GM23338 (cell line): ENCODE measurements at regions not wholly inside any gene's neighbourhood (a gene's known extent, or its start where the extent isn't known, plus 50 kb on each side); places are given as distances from the start of the nearest gene placed in this dataset.

Experiments
- ATAC-seq: fragments of 200-7000 bp; cut with Tn5 transposase; 3 replicates; pipeline ENCODE4 v1.9.1; 2020
- DNase-seq: peaks from one replicate; pipeline ENCODE4 v3.0.0-alpha.2; 2015; ENCODE audit warnings: low spot score
- H2AFZ ChIP-seq: fragments of 200-600 bp; sonication (generic); 2 replicates; pipeline ENCODE4 v1.8.0; 2016; ENCODE audit warnings: antibody characterized with exemption, mild to moderate bottlenecking, moderate library complexity
- H3F3A ChIP-seq: fragments of 200-600 bp; sonication (generic); replicated peaks from 2 replicates; pipeline ENCODE4 v1.8.0; 2017; ENCODE audit warnings: antibody characterized with exemption, mixed run types, low read depth
- H3K27ac ChIP-seq: fragments of 200-600 bp; sonication (generic); 2 replicates; pipeline ENCODE4 v1.6.1; 2016; ENCODE audit warnings: low read depth
- H3K27me3 ChIP-seq: fragments of 200-600 bp; sonication (generic); 2 replicates; pipeline ENCODE4 v1.8.0; 2016; ENCODE audit warnings: mild to moderate bottlenecking, mixed run types, moderate library complexity; ENCODE audit not compliant: insufficient read depth
- H3K36me3 ChIP-seq: fragments of 200-600 bp; sonication (generic); 2 replicates; pipeline ENCODE4 v1.8.0; 2016; ENCODE audit warnings: mild to moderate bottlenecking; ENCODE audit not compliant: insufficient read depth
- H3K4me1 ChIP-seq: fragments of 200-600 bp; sonication (generic); 2 replicates; pipeline ENCODE4 v1.8.0; 2016; ENCODE audit warnings: mild to moderate bottlenecking, moderate library complexity; ENCODE audit not compliant: insufficient read depth
- H3K4me2 ChIP-seq: fragments of 200-600 bp; sonication (generic); 2 replicates; pipeline ENCODE4 v1.7.1; 2017; ENCODE audit warnings: mixed run types
- H3K4me3 ChIP-seq: fragments of 200-600 bp; sonication (generic); 2 replicates; pipeline ENCODE4 v1.6.1; 2016; ENCODE audit warnings: mixed run types
- H3K79me2 ChIP-seq: fragments of 200-600 bp; sonication (generic); replicated peaks from 2 replicates; pipeline ENCODE4 v1.8.0; 2017; ENCODE audit warnings: mild to moderate bottlenecking; ENCODE audit not compliant: insufficient read depth
- H3K9me2 ChIP-seq: fragments of 200-600 bp; sonication (generic); 2 replicates; pipeline ENCODE4 v1.8.0; 2017; ENCODE audit not compliant: insufficient read depth
- H4K20me1 ChIP-seq: fragments of 200-600 bp; sonication (generic); replicated peaks from 2 replicates; pipeline ENCODE4 v1.8.0; 2017; ENCODE audit warnings: mild to moderate bottlenecking; ENCODE audit not compliant: insufficient read depth
- H3K27ac Mint-ChIP-seq: 2 replicates; pipeline ENCODE4 v1.8.0; 2020; ENCODE audit warnings: inconsistent platforms, mild to moderate bottlenecking, moderate library complexity, mixed read lengths
- H3K27me3 Mint-ChIP-seq: 3 replicates; pipeline ENCODE4 v1.8.0; 2022; ENCODE audit warnings: low read depth, mild to moderate bottlenecking, moderate library complexity, mixed read lengths, inconsistent platforms; ENCODE audit not compliant: insufficient read depth, poor library complexity
- H3K36me3 Mint-ChIP-seq: 3 replicates; pipeline ENCODE4 v1.8.0; 2021; ENCODE audit warnings: low read depth, mild to moderate bottlenecking, inconsistent platforms, moderate library complexity, mixed read lengths
- H3K4me1 Mint-ChIP-seq: 3 replicates; pipeline ENCODE4 v1.8.0; 2020; ENCODE audit warnings: mild to moderate bottlenecking, inconsistent platforms, mixed read lengths
- H3K4me3 Mint-ChIP-seq: 3 replicates; pipeline ENCODE4 v1.8.0; 2021; ENCODE audit warnings: moderate library complexity, mild to moderate bottlenecking, inconsistent platforms, mixed read lengths
- H3K9me3 Mint-ChIP-seq: 3 replicates; pipeline ENCODE4 v1.8.0; 2020; ENCODE audit warnings: moderate library complexity, mild to moderate bottlenecking, inconsistent platforms, mixed read lengths
- CREB1 ChIP-seq: fragments of 250-450 bp; sonication (Bioruptor Pico); IDR thresholded peaks from 2 replicates; pipeline ENCODE4 v1.5.0; 2020; ENCODE audit warnings: low read depth, mild to moderate bottlenecking, moderate library complexity
- EZH2 ChIP-seq: fragments of 200-600 bp; sonication (generic); IDR thresholded peaks from one replicate; pipeline ENCODE4 v1.8.0; 2017; ENCODE audit warnings: antibody characterized with exemption, mild to moderate bottlenecking, low read depth; ENCODE audit not compliant: unreplicated experiment
- EZH2phosphoT487 ChIP-seq: fragments of 200-600 bp; sonication (generic); IDR thresholded peaks from one replicate; pipeline ENCODE4 v1.8.1; 2018; ENCODE audit warnings: antibody characterized with exemption; ENCODE audit not compliant: unreplicated experiment
- JUNB ChIP-seq: IDR thresholded peaks from one replicate; pipeline ENCODE4 v1.6.1; 2016; ENCODE audit warnings: antibody characterized with exemption; ENCODE audit not compliant: unreplicated experiment
- POLR2AphosphoS5 ChIP-seq: IDR thresholded peaks from 2 replicates; pipeline ENCODE4 v1.6.1; 2016; ENCODE audit warnings: antibody characterized with exemption, low read depth
- ZNF114 ChIP-seq: fragments of 250-450 bp; sonication (Bioruptor Pico); IDR thresholded peaks from 2 replicates; pipeline ENCODE4 v1.5.0; 2020; ENCODE audit warnings: mild to moderate bottlenecking, moderate library complexity
- ZNF331 ChIP-seq: fragments of 250-450 bp; sonication (Bioruptor Pico); IDR thresholded peaks from 2 replicates; pipeline ENCODE4 v1.5.0; 2020; ENCODE audit warnings: low read depth, mild to moderate bottlenecking, moderate library complexity
- TF ChIP-seq, protein P1 (sequence below): IDR thresholded peaks from 2 replicates; pipeline ENCODE4 v1.6.1; 2016; ENCODE audit warnings: antibody characterized with exemption
- TF ChIP-seq, protein P2 (sequence below): IDR thresholded peaks from one replicate; pipeline ENCODE4 v1.6.1; 2018; ENCODE audit warnings: antibody characterized with exemption; ENCODE audit not compliant: unreplicated experiment
- TF ChIP-seq, protein P3 (sequence below), 2 experiments: fragments of 200-600 bp in 1 of 2; sonication (generic) in 1 of 2; conservative IDR thresholded peaks; 2 replicates each; pipeline versions ENCODE4 v1.5.1 to v1.6.1; 2016 to 2017; ENCODE audit warnings: antibody characterized with exemption in 2 of 2, low read depth in 2 of 2, mild to moderate bottlenecking in 2 of 2, moderate library complexity in 1 of 2

DNA sequence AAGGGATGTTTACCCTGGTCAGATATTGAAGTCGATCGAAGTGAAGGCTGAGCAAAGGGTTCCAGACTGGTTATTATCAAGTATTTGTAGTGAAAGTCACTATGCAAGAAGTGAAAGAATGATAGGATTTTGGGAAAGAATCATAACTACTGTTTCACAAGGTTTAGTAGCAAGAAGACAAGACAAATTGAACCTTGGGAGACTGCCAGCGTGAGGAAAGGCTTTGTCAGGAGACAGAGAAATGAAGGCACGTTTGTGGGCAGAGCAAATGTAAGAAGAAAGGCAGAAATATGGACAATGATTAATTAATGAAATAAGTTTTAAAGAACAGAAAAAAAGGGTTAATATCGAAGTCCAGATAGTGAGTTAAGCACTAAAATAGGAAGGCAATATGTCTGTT, 456.8 kb downstream of the TRIML1 start (continued):
- TF ChIP-seq, protein P1, sequence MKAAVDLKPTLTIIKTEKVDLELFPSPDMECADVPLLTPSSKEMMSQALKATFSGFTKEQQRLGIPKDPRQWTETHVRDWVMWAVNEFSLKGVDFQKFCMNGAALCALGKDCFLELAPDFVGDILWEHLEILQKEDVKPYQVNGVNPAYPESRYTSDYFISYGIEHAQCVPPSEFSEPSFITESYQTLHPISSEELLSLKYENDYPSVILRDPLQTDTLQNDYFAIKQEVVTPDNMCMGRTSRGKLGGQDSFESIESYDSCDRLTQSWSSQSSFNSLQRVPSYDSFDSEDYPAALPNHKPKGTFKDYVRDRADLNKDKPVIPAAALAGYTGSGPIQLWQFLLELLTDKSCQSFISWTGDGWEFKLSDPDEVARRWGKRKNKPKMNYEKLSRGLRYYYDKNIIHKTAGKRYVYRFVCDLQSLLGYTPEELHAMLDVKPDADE, result no peak
- TF ChIP-seq ZNF331 (CRISPR knock-in tag) (no peak), POLR2AphosphoS5 (no peak), JUNB (no peak)

DNA sequence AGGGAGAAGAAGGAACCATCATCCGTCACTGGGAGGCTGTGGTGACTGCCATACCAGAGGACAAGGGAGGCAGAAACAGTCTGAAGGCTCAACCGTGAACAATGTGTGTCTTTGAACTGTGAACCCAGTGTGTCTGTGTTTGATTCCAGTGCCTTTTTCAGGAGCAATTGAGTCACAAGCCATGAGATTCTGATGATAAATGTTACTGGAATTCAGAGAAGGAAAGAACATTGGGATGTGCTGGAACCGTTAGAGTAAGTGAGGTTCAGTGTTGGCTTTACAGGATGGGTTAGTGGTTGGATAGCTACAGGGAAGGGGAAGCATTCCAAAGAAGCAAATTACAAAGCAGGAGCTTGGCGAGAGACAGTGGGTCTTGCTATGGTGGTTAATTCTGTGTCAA, 464.4 kb downstream of the TRIML1 start:
- Mint-ChIP-seq H3K4me1 (no peaks in the 10 kb centered on the region), H3K36me3 (no peaks in the 10 kb centered on the region), H3K27ac (no peak overlapping the region), H3K9me3 (no peaks in the 10 kb centered on the region), H3K4me3 (no peak overlapping the region), H3K27me3 (no peaks in the 10 kb centered on the region)
- H3K27ac ChIP-seq, result no peak overlapping the region
- H4K20me1 ChIP-seq, result no peaks in the 10 kb centered on the region
- no peaks in the 10 kb centered on the region for H3F3A ChIP-seq
- no peak overlapping the region for H3K4me2 ChIP-seq
- H3K9me2 ChIP-seq, result peaks cover 6% of the 10 kb centered on the region; the same call in 1 of the 2 replicates
- H3K27me3 ChIP-seq, result no peaks in the 10 kb centered on the region
- no peak overlapping the region for H2AFZ ChIP-seq
- TF ChIP-seq ZNF331 (CRISPR knock-in tag), result no peak
- no peak for TF ChIP-seq JUNB
- TF ChIP-seq POLR2AphosphoS5, result no peak
- TF ChIP-seq EZH2, result no peak
- DNase-seq (no peak), ATAC-seq (no peak)
- H3K4me1 ChIP-seq, result no peaks in the 10 kb centered on the region
- H3K4me3 ChIP-seq, result no peak overlapping the region
- H3K36me3 ChIP-seq, result no peaks in the 10 kb centered on the region
- no peaks in the 10 kb centered on the region for H3K79me2 ChIP-seq

DNA sequence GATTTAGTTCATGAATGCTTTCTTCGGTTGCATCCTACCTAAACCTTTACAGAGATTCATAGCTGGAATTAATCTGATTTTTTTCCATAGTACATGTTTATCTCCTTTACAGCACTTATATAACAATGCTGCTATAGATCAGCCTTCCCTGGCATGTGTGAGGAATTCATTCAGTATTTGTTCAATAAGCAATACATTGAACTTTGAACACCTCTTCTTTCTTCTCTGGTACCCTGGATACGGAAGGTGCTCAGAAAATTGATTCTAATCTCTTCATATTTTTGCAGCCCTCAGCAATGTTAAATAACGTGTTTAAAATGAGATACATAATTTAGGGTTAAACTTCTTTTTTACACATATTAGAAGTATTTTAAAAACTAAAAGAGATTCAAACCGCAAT, 467.4 kb downstream of the TRIML1 start:
- no peaks in the 10 kb centered on the region for H3K79me2 ChIP-seq
- ATAC-seq (no peak), DNase-seq (no peak)
- no peaks in the 10 kb centered on the region for H3K36me3 ChIP-seq
- no peaks in the 10 kb centered on the region for H3K4me1 ChIP-seq
- no peaks in the 10 kb centered on the region for H3K9me2 ChIP-seq
- H3K4me3 ChIP-seq, result no peak overlapping the region
- no peak overlapping the region for H3K27ac ChIP-seq
- H4K20me1 ChIP-seq, result no peaks in the 10 kb centered on the region
- no peaks in the 10 kb centered on the region for H3K27me3 ChIP-seq
- Mint-ChIP-seq H3K27me3 (no peaks in the 10 kb centered on the region), H3K4me1 (no peaks in the 10 kb centered on the region), H3K4me3 (no peak overlapping the region), H3K27ac (no peak overlapping the region), H3K36me3 (no peaks in the 10 kb centered on the region), H3K9me3 (no peaks in the 10 kb centered on the region)
- TF ChIP-seq CREB1 (CRISPR knock-in tag) (no peak), ZNF114 (no peak), EZH2phosphoT487 (no peak), ZNF331 (CRISPR knock-in tag) (no peak), JUNB (no peak), POLR2AphosphoS5 (no peak)
- TF ChIP-seq, protein P2, sequence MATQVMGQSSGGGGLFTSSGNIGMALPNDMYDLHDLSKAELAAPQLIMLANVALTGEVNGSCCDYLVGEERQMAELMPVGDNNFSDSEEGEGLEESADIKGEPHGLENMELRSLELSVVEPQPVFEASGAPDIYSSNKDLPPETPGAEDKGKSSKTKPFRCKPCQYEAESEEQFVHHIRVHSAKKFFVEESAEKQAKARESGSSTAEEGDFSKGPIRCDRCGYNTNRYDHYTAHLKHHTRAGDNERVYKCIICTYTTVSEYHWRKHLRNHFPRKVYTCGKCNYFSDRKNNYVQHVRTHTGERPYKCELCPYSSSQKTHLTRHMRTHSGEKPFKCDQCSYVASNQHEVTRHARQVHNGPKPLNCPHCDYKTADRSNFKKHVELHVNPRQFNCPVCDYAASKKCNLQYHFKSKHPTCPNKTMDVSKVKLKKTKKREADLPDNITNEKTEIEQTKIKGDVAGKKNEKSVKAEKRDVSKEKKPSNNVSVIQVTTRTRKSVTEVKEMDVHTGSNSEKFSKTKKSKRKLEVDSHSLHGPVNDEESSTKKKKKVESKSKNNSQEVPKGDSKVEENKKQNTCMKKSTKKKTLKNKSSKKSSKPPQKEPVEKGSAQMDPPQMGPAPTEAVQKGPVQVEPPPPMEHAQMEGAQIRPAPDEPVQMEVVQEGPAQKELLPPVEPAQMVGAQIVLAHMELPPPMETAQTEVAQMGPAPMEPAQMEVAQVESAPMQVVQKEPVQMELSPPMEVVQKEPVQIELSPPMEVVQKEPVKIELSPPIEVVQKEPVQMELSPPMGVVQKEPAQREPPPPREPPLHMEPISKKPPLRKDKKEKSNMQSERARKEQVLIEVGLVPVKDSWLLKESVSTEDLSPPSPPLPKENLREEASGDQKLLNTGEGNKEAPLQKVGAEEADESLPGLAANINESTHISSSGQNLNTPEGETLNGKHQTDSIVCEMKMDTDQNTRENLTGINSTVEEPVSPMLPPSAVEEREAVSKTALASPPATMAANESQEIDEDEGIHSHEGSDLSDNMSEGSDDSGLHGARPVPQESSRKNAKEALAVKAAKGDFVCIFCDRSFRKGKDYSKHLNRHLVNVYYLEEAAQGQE, result no peak
- TF ChIP-seq, protein P3, sequence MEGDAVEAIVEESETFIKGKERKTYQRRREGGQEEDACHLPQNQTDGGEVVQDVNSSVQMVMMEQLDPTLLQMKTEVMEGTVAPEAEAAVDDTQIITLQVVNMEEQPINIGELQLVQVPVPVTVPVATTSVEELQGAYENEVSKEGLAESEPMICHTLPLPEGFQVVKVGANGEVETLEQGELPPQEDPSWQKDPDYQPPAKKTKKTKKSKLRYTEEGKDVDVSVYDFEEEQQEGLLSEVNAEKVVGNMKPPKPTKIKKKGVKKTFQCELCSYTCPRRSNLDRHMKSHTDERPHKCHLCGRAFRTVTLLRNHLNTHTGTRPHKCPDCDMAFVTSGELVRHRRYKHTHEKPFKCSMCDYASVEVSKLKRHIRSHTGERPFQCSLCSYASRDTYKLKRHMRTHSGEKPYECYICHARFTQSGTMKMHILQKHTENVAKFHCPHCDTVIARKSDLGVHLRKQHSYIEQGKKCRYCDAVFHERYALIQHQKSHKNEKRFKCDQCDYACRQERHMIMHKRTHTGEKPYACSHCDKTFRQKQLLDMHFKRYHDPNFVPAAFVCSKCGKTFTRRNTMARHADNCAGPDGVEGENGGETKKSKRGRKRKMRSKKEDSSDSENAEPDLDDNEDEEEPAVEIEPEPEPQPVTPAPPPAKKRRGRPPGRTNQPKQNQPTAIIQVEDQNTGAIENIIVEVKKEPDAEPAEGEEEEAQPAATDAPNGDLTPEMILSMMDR (conservative IDR thresholded peaks at IDR 0.05; ENCODE audit: low read depth in 2 of 2), result no peak
- no peaks in the 10 kb centered on the region for H3F3A ChIP-seq
- H2AFZ ChIP-seq, result no peak overlapping the region
- H3K4me2 ChIP-seq, result no peak overlapping the region
